SU-DHL-6 (cell line): ENCODE measurements at regions not wholly inside any gene's neighbourhood (a gene's known extent, or its start where the extent isn't known, plus 50 kb on each side); places are given as distances from the start of the nearest gene placed in this dataset.

Source experiments
- H2AFZ ChIP-seq: fragments of 200-600 bp; sonication (generic); 2 replicates; pipeline ENCODE4 v1.6.1; 2014; ENCODE audit warnings: low read depth, mild to moderate bottlenecking, moderate library complexity, mixed read lengths, antibody characterized with exemption, low read length; ENCODE audit not compliant: severe bottlenecking
- H3F3A ChIP-seq: fragments of 200-600 bp; shearing (Covaris generic); 2 replicates; pipeline ENCODE4 v1.6.0; 2016; ENCODE audit warnings: antibody characterized with exemption, mild to moderate bottlenecking; ENCODE audit not compliant: insufficient read depth
- H3K27ac ChIP-seq: fragments of 200-600 bp; sonication (generic); 2 replicates; pipeline ENCODE4 v1.5.1; 2016; ENCODE audit warnings: low read depth, mild to moderate bottlenecking, low read length, moderate library complexity, mixed read lengths
- H3K27me3 ChIP-seq: fragments of 200-600 bp; sonication (generic), shearing (Covaris generic); 2 replicates; pipeline ENCODE4 v1.6.0; 2014; ENCODE audit warnings: mild to moderate bottlenecking, low read length
- H3K36me3 ChIP-seq: fragments of 200-600 bp; sonication (generic); 2 replicates; pipeline ENCODE4 v1.6.1; 2014; ENCODE audit warnings: mild to moderate bottlenecking, low read length, mixed read lengths
- H3K4me2 ChIP-seq: fragments of 300-600, 200-600 bp; shearing (Covaris generic), sonication (generic); 2 replicates; pipeline ENCODE4 v1.6.0; 2014; ENCODE audit warnings: low read length, low read depth, mild to moderate bottlenecking; ENCODE audit not compliant: poor library complexity, severe bottlenecking
- H3K4me3 ChIP-seq: fragments of 200-600 bp; sonication (generic); 2 replicates; pipeline ENCODE4 v1.5.1; 2014; ENCODE audit warnings: antibody characterized with exemption, low read length, mild to moderate bottlenecking, mixed read lengths; ENCODE audit not compliant: insufficient read depth, poor library complexity, severe bottlenecking
- H3K79me2 ChIP-seq: fragments of 200-600 bp; sonication (generic); 2 replicates; pipeline ENCODE4 v1.6.1; 2014; ENCODE audit warnings: mild to moderate bottlenecking, low read length, moderate library complexity; ENCODE audit not compliant: insufficient read depth
- H3K9ac ChIP-seq: fragments of 200-600 bp; sonication (generic); 2 replicates; pipeline ENCODE4 v1.7.0; 2014; ENCODE audit warnings: mild to moderate bottlenecking, low read length
- H3K9me2 ChIP-seq: fragments of 200-600 bp; sonication (generic); replicated peaks from 2 replicates; pipeline ENCODE4 v1.6.1; 2014; ENCODE audit warnings: low read length; ENCODE audit not compliant: insufficient read depth
- H3K9me3 ChIP-seq: fragments of 200-600 bp; sonication (generic); 2 replicates; pipeline ENCODE4 v1.6.1; 2014; ENCODE audit warnings: low read length, mixed read lengths; ENCODE audit not compliant: insufficient read depth
- H4K20me1 ChIP-seq: fragments of 200-600 bp; sonication (generic); 2 replicates; pipeline ENCODE4 v1.6.1; 2014; ENCODE audit warnings: low read depth, mild to moderate bottlenecking, antibody characterized with exemption, low read length, moderate library complexity, mixed read lengths
- EZH2phosphoT487 ChIP-seq: fragments of 200-600 bp; sonication (generic), shearing (Covaris generic); conservative IDR thresholded peaks from 2 replicates; pipeline ENCODE4 v1.6.1; 2018; ENCODE audit warnings: mild to moderate bottlenecking, antibody characterized with exemption, low read length, moderate library complexity, mixed read lengths
- TF ChIP-seq, protein P1 (sequence below): fragments of 200-600 bp; sonication (generic); IDR thresholded peaks from one replicate; pipeline ENCODE4 v1.5.1; 2017; ENCODE audit warnings: antibody characterized with exemption, mild to moderate bottlenecking, low read length, moderate library complexity; ENCODE audit not compliant: insufficient read depth, poor library complexity, severe bottlenecking

DNA sequence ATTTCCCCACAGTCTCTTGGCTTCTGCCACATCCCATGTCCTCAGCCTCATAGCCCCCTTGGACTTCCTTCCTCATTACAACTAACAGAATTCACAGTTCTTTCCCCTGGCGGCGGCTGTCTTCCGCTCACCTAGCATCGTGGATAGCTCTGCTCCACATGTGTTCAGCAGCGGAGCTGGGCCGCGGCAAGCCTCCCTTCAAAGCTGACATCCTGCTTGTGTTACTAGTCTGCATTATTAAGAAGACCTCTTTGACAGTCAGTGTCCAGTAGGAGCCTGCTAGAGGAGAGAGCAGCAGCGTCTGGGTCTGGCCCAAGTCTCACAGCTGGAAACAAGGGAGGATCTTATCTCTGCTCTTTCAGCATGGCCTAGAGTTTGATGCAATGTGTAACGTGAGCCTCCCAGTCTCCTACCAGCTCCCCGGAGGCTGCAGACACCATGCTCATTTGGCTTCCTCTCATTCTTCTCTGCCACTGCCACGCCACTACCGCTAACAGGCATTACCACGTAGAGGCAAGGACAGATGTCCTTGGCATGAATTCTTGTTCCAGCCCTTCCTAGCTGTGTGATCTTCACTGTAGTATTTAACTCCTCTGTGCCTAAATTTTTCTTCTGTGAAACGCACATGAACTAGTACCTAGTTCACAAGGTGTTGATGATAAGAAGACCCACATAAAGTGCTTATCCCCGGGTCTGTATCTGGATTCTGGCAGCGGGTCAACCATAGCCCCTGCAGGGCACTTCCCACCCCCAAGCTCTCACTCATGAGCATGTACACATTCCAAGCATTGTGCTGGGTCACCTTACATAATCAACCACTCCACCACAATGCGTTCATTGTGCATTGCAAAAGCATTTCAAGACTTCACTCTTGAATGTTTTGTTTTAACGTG, 107.1 kb upstream of the BACH2 start:
- Histone ChIP-seq H3K27me3 (no peaks in the 10 kb centered on the region), H3K4me3 (no peak overlapping the region), H3K27ac (no peak overlapping the region), H2AFZ (no peak overlapping the region), H4K20me1 (no peaks in the 10 kb centered on the region), H3K9ac (no peak overlapping the region), H3F3A (no peaks in the 10 kb centered on the region), H3K36me3 (no peaks in the 10 kb centered on the region), H3K9me3 (peaks cover 8% of the 10 kb centered on the region; the same call in 1 of the 2 replicates), H3K79me2 (no peaks in the 10 kb centered on the region), H3K9me2 (no peaks in the 10 kb centered on the region), H3K4me2 (no peak overlapping the region)
- TF ChIP-seq EZH2phosphoT487: no peak
- TF ChIP-seq, protein P1, sequence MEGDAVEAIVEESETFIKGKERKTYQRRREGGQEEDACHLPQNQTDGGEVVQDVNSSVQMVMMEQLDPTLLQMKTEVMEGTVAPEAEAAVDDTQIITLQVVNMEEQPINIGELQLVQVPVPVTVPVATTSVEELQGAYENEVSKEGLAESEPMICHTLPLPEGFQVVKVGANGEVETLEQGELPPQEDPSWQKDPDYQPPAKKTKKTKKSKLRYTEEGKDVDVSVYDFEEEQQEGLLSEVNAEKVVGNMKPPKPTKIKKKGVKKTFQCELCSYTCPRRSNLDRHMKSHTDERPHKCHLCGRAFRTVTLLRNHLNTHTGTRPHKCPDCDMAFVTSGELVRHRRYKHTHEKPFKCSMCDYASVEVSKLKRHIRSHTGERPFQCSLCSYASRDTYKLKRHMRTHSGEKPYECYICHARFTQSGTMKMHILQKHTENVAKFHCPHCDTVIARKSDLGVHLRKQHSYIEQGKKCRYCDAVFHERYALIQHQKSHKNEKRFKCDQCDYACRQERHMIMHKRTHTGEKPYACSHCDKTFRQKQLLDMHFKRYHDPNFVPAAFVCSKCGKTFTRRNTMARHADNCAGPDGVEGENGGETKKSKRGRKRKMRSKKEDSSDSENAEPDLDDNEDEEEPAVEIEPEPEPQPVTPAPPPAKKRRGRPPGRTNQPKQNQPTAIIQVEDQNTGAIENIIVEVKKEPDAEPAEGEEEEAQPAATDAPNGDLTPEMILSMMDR: no peak

DNA sequence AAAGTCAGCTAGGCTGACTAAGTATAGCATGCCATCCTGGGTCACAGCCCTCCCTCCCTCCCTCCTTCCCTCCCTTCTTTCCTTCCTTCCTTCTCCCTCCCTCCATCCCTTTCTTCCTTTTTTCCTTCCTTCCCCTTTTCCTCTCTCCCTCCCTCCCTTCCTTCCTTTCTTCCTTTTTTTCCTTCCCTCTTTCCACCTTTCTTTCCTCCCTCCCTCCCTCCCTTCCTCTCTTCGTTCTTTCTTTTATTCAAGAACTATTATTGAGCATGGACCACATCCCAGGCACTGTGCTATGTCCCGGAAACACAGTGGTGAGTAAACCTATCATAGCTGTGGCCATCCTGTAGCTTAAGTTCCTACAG, 106.2 kb upstream of the BACH2 start:
- Histone ChIP-seq H3K79me2 (no peaks in the 10 kb centered on the region), H3K4me2 (no peak overlapping the region), H3K4me3 (no peak overlapping the region), H4K20me1 (no peaks in the 10 kb centered on the region), H2AFZ (no peak overlapping the region), H3K9me2 (no peaks in the 10 kb centered on the region), H3K9ac (no peak overlapping the region), H3F3A (no peaks in the 10 kb centered on the region), H3K9me3 (peaks cover 8% of the 10 kb centered on the region; the same call in 1 of the 2 replicates), H3K27ac (no peak overlapping the region), H3K36me3 (no peaks in the 10 kb centered on the region), H3K27me3 (no peaks in the 10 kb centered on the region)
- TF ChIP-seq, protein P1: no peak
- TF ChIP-seq EZH2phosphoT487: no peak

GRCh38 chr6:90401933-90402830, 105.5 kb upstream of the BACH2 start:
- Histone ChIP-seq H2AFZ (no peak overlapping the region), H3K27me3 (no peaks in the 10 kb centered on the region), H3K9me2 (no peaks in the 10 kb centered on the region), H3K4me2 (no peak overlapping the region), H3K9me3 (peaks cover 3% of the 10 kb centered on the region; the same call in 1 of the 2 replicates), H3K36me3 (no peaks in the 10 kb centered on the region), H3K79me2 (no peaks in the 10 kb centered on the region), H3F3A (no peaks in the 10 kb centered on the region), H4K20me1 (no peaks in the 10 kb centered on the region), H3K9ac (no peak overlapping the region), H3K27ac (no peak overlapping the region), H3K4me3 (no peak overlapping the region)
- no peak for TF ChIP-seq EZH2phosphoT487
- TF ChIP-seq, protein P1: no peak
